ENCODE measurements at regions not wholly inside any gene's neighbourhood (a gene's known extent, or its start where the extent isn't known, plus 50 kb on each side); places are given as distances from the start of the nearest gene placed in this dataset.
A peak's percentile ranks its signal among the peaks of the same experiment; 100 is the strongest.

DNA sequence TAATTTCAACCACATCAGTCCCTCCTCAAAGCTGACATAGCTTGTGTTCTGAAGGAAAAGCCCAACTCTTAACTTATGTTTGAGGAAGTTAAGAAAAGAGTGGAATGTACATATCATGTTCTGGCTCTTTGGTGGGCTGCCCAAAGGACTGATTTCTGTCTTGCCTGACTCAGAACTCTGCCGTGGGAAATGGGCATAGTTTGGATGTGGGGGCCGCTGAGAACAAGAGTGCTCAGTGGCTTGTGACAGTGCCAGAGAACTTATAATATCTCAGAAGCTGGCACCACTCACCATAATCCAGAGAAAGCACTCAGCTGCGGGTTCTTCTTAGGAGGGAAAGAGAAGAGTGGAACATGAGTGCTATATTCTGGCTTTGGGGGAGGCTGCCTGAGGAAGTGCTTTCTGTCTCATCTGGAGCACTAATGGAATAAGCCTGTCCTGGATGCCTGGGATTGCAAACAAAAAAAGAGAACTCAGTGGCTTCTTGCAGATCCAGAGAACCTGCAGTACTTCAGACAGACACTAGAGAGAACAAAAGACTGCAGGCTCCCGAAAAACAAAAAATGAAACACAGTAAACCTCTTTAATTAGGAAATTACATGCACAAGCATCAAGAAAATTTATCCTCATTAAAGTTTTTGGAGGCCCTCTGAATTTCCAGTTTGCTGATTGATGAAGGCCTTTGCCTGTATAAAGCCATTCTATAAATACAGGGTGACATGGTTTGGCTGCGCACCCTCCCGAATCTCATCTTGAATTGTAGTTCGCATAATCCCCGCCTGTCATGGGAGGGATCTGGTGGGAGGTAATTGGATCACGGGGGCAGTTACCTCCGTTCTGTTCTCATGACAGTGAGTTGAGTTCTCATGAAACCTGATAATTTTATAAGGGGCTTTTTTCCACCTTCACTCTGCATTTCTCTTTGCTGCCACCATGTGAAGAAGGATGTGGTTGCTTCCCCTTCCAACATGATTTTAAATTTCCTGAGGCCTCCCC lies 207.0 kb downstream of the DMAC1 start:
- no peak overlapping the region for H3K27ac ChIP-seq (ENCODE audit: extremely low read length, insufficient read depth, low read length)
- H3K4me3 ChIP-seq (replicated peaks in 1 of 3; ENCODE audit: insufficient read depth in 1 of 3, low read depth in 2 of 3, low read length in 3 of 3), result no peak overlapping the region
- H3K36me3 ChIP-seq (replicated peaks in 1 of 2; ENCODE audit: control insufficient read depth in 1 of 2, insufficient read depth in 2 of 2, low read length in 2 of 2), result no peaks in the 10 kb centered on the region
- BruUV-seq (replicated peaks), result no TSS peak
- H4K20me1 ChIP-seq (ENCODE audit: insufficient read depth, low read length), result no peaks in the 10 kb centered on the region; the same call in 1 of the 2 replicates
- FAIRE-seq (no peak), DNase-seq (ENCODE audit: low spot score) (no peak), ATAC-seq (peak; percentile 52; the same call in 1 of the 3 replicates)
- CTCF ChIA-PET (ENCODE audit: low intra/inter-chr PET ratio, low total read pairs), result no interaction called here
- 22% methylated on average over 10 of the region's 10 CpGs for WGBS (ENCODE audit: low lambda C conversion rate)
- H3K9me3 ChIP-seq (ENCODE audit: low read length), result no peaks in the 10 kb centered on the region
- intact Hi-C loops (cut with micrococcal nuclease; ENCODE audit: unreplicated experiment) (no loop called here), in situ Hi-C loops (cut with HindIII; ENCODE audit: extremely low pct_ligation_motif_present, low pct_unique_long_range_greater_than_20kb) (no loop called here)
- POLR2A ChIA-PET, result no interaction called here
- no peak overlapping the region for H3K4me2 ChIP-seq (ENCODE audit: low read depth, low read length)
- no peak overlapping the region for H3K9ac ChIP-seq (ENCODE audit: insufficient read depth, low read depth, low read length)
- no peaks in the 10 kb centered on the region for H3K79me2 ChIP-seq (ENCODE audit: insufficient read depth, low read length)
- no peak overlapping the region for H2AFZ ChIP-seq (ENCODE audit: low read length)
- H3K27me3 ChIP-seq (ENCODE audit: control insufficient read depth in 1 of 2, insufficient read depth in 2 of 2, low read length in 2 of 2), result no peaks in the 10 kb centered on the region
- H3K4me1 ChIP-seq (ENCODE audit: insufficient read depth, low read length), result no peaks in the 10 kb centered on the region
- TF ChIP-seq, protein P1, sequence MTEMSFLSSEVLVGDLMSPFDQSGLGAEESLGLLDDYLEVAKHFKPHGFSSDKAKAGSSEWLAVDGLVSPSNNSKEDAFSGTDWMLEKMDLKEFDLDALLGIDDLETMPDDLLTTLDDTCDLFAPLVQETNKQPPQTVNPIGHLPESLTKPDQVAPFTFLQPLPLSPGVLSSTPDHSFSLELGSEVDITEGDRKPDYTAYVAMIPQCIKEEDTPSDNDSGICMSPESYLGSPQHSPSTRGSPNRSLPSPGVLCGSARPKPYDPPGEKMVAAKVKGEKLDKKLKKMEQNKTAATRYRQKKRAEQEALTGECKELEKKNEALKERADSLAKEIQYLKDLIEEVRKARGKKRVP (CRISPR knock-in tag; IDR thresholded peaks at IDR 0.05), result no peak
- no peak for TF ChIP-seq KMT2B (CRISPR knock-in tag; IDR thresholded peaks at IDR 0.05)
- TF ChIP-seq KDM5A (IDR thresholded peaks at IDR 0.05; ENCODE audit: borderline replicate concordance, low read length), result no peak
- TF ChIP-seq, protein P2, sequence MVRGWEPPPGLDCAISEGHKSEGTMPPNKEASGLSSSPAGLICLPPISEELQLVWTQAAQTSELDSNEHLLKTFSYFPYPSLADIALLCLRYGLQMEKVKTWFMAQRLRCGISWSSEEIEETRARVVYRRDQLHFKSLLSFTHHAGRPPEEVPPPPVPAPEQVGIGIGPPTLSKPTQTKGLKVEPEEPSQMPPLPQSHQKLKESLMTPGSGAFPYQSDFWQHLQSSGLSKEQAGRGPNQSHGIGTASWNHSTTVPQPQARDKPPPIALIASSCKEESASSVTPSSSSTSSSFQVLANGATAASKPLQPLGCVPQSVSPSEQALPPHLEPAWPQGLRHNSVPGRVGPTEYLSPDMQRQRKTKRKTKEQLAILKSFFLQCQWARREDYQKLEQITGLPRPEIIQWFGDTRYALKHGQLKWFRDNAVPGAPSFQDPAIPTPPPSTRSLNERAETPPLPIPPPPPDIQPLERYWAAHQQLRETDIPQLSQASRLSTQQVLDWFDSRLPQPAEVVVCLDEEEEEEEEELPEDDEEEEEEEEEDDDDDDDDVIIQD (CRISPR knock-in tag; IDR thresholded peaks at IDR 0.05; ENCODE audit: low read depth), result no peak
- TF ChIP-seq, protein P3, sequence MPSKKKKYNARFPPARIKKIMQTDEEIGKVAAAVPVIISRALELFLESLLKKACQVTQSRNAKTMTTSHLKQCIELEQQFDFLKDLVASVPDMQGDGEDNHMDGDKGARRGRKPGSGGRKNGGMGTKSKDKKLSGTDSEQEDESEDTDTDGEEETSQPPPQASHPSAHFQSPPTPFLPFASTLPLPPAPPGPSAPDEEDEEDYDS (CRISPR knock-in tag; IDR thresholded peaks at IDR 0.05), result no peak
- TF ChIP-seq IRF2 (CRISPR knock-in tag; IDR thresholded peaks at IDR 0.05), result no peak
- no peak for TF ChIP-seq ZFX (CRISPR knock-in tag; IDR thresholded peaks at IDR 0.05; ENCODE audit: low read depth)
- no peak for TF ChIP-seq ZNF891 (CRISPR knock-in tag; IDR thresholded peaks at IDR 0.05)
- no peak for TF ChIP-seq NFKB2 (CRISPR knock-in tag; IDR thresholded peaks at IDR 0.05; ENCODE audit: borderline replicate concordance)
- TF ChIP-seq REXO4 (CRISPR knock-in tag; IDR thresholded peaks at IDR 0.05; ENCODE audit: borderline replicate concordance), result no peak
- TF ChIP-seq SALL2 (CRISPR knock-in tag; IDR thresholded peaks at IDR 0.05), result no peak

All from HepG2 (cell line).